ENCODE measurements at regions not wholly inside any gene's neighbourhood (a gene's known extent, or its start where the extent isn't known, plus 50 kb on each side); places are given as distances from the start of the nearest gene placed in this dataset.

GRCh38 chr2:226665306-226665831 is 134.3 kb downstream of the IRS1 start:
- Histone ChIP-seq H3K4me1 (ENCODE audit: low read depth) (no peaks in the 10 kb centered on the region), H3K9me3 (ENCODE audit: low read depth) (no peaks in the 10 kb centered on the region), H3K27ac (no peak overlapping the region), H3K4me3 (no peak overlapping the region), H3K36me3 (no peaks in the 10 kb centered on the region), H3K27me3 (no peaks in the 10 kb centered on the region)
- DNase-seq (ENCODE audit: low read depth in 1 of 2, low spot score in 1 of 2), result no peak
- TF ChIP-seq CTCF (IDR thresholded peaks at IDR 0.05; ENCODE audit: low read depth, low read length), result no peak

GRCh38 chr2:226664661-226665060 is 135.0 kb downstream of the IRS1 start:
- no peak for DNase-seq (ENCODE audit: low read depth in 1 of 2, low spot score in 1 of 2)
- Histone ChIP-seq H3K9me3 (ENCODE audit: low read depth) (no peaks in the 10 kb centered on the region), H3K4me3 (no peak overlapping the region), H3K27me3 (no peaks in the 10 kb centered on the region), H3K27ac (no peak overlapping the region), H3K4me1 (ENCODE audit: low read depth) (no peaks in the 10 kb centered on the region), H3K36me3 (no peaks in the 10 kb centered on the region)
- no peak for TF ChIP-seq CTCF (IDR thresholded peaks at IDR 0.05; ENCODE audit: low read depth, low read length)

GRCh38 chr2:226664140-226664539 is 135.5 kb downstream of the IRS1 start:
- no peak for DNase-seq (ENCODE audit: low read depth in 1 of 2, low spot score in 1 of 2)

GRCh38 chr2:226661789-226662545 is 137.7 kb downstream of the IRS1 start:
- H3K27ac ChIP-seq, result no peak overlapping the region
- no peak for TF ChIP-seq CTCF (IDR thresholded peaks at IDR 0.05; ENCODE audit: low read depth, low read length)
- peak in 1 of 2 donors; percentile 98 for DNase-seq (ENCODE audit: low read depth in 1 of 2, low spot score in 1 of 2)

More at GRCh38 chr2:226664140-226664539, 135.5 kb downstream of the IRS1 start:
- Histone ChIP-seq H3K9me3 (ENCODE audit: low read depth) (no peaks in the 10 kb centered on the region), H3K4me1 (ENCODE audit: low read depth) (peaks cover under 1% of the 10 kb centered on the region), H3K4me3 (no peak overlapping the region), H3K27ac (no peak overlapping the region), H3K36me3 (no peaks in the 10 kb centered on the region), H3K27me3 (no peaks in the 10 kb centered on the region)
- no peak for TF ChIP-seq CTCF (IDR thresholded peaks at IDR 0.05; ENCODE audit: low read depth, low read length)

GRCh38 chr2:226660526-226660925 is 139.1 kb downstream of the IRS1 start:
- H3K9me3 ChIP-seq (ENCODE audit: low read depth), result no peaks in the 10 kb centered on the region
- peaks cover 14% of the 10 kb centered on the region for H3K4me1 ChIP-seq (ENCODE audit: low read depth)
- no peaks in the 10 kb centered on the region for H3K36me3 ChIP-seq
- H3K27me3 ChIP-seq, result no peaks in the 10 kb centered on the region
- no peak for TF ChIP-seq CTCF (IDR thresholded peaks at IDR 0.05; ENCODE audit: low read depth, low read length)
- peak in 1 of 2 donors; percentile 96 for DNase-seq (ENCODE audit: low read depth in 1 of 2, low spot score in 1 of 2)
- H3K27ac ChIP-seq, result no peak overlapping the region
- H3K4me3 ChIP-seq, result no peak overlapping the region

More at GRCh38 chr2:226661789-226662545, 137.7 kb downstream of the IRS1 start:
- H3K27me3 ChIP-seq, result no peaks in the 10 kb centered on the region
- no peaks in the 10 kb centered on the region for H3K36me3 ChIP-seq
- peaks cover 9% of the 10 kb centered on the region for H3K4me1 ChIP-seq (ENCODE audit: low read depth)
- no peak overlapping the region for H3K4me3 ChIP-seq
- no peaks in the 10 kb centered on the region for H3K9me3 ChIP-seq (ENCODE audit: low read depth)

Measured in cardiac muscle cell (in vitro differentiated cells and primary cell).